Tibial artery (tissue), 4 donors: ENCODE measurements at regions not wholly inside any gene's neighbourhood (a gene's known extent, or its start where the extent isn't known, plus 50 kb on each side); places are given as distances from the start of the nearest gene placed in this dataset.

Experiments used
- DNase-seq, 2 donors: peaks; one replicate each; pipeline ENCODE4 v3.0.0-alpha.2; 2019
- H3K27ac ChIP-seq, 2 donors: fragments of 200-600 bp; sonication (generic) in 1 of 2; 1 replicate in 1 of 2; 2 replicates in 1 of 2; pipeline ENCODE4 v1.5.1; 2018 to 2019; ENCODE audit warnings: mild to moderate bottlenecking in 1 of 2
- H3K27me3 ChIP-seq, 2 donors: fragments of 200-600 bp; sonication (generic) in 1 of 2; one replicate each; pipeline versions ENCODE4 v1.5.1 to v1.6.0; 2016 to 2019
- H3K36me3 ChIP-seq, 3 donors: fragments of 200-600 bp; sonication (generic) in 2 of 3; one replicate each; pipeline ENCODE4 v1.5.1; 2016 to 2019; ENCODE audit warnings: mild to moderate bottlenecking in 2 of 3
- H3K4me1 ChIP-seq, 4 donors: fragments of 200-600 bp; sonication (generic) in 2 of 4; 1 replicate in 3 of 4; 2 replicates in 1 of 4; pipeline ENCODE4 v1.5.1; 2016 to 2019
- H3K4me3 ChIP-seq, 2 donors: fragments of 200-600 bp; sonication (generic) in 1 of 2; 1 replicate in 1 of 2; 2 replicates in 1 of 2; pipeline ENCODE4 v1.5.1; 2018 to 2019; ENCODE audit warnings: mild to moderate bottlenecking in 2 of 2
- H3K9me3 ChIP-seq, 3 donors: fragments of 200-600 bp; sonication (generic) in 1 of 3; one replicate each; pipeline ENCODE4 v1.5.1; 2016 to 2019
- intact Hi-C: fragments of 100-400 bp; cut with DNase I; formaldehyde crosslinking; loops from one replicate; pipeline ENCODE4 v1.15.0; 2023; ENCODE audit warnings: low total_unique reads
- TF ChIP-seq, protein P1 (sequence below), 2 experiments: fragments of 200-600 bp in 1 of 2; fragments of 450-650 bp in 1 of 2; IDR thresholded peaks; one replicate each; pipeline ENCODE4 v1.5.1; 2017 to 2019; ENCODE audit warnings: antibody characterized with exemption in 2 of 2, mild to moderate bottlenecking in 1 of 2, moderate library complexity in 1 of 2

DNA sequence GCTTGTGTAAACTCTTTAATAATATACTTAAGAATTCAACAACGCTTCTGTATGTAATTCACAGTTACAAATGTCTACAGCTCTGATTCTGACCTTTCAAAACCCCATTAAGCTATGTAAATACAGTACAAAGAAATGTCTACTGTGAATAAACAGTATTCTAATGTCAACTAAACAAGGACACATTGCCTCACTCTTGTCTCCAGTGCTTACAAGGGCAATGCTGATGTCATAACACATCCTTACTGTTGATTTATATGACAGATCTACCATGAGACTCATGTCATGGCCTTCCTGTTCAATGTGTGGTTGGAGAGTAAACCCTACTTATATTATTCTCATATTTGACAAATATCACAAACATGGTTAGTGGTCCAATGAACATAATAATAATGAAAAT is 256.1 kb upstream of the ADGRL3 start:
- Histone ChIP-seq H3K4me3 (no peak overlapping the region), H3K36me3 (no peaks in the 10 kb centered on the region), H3K4me1 (no peaks in the 10 kb centered on the region), H3K27ac (no peak overlapping the region), H3K27me3 (no peaks in the 10 kb centered on the region), H3K9me3 (peaks cover 0 to 5% (median 0%) of the 10 kb centered on the region in 3 donors)
- TF ChIP-seq, protein P1, sequence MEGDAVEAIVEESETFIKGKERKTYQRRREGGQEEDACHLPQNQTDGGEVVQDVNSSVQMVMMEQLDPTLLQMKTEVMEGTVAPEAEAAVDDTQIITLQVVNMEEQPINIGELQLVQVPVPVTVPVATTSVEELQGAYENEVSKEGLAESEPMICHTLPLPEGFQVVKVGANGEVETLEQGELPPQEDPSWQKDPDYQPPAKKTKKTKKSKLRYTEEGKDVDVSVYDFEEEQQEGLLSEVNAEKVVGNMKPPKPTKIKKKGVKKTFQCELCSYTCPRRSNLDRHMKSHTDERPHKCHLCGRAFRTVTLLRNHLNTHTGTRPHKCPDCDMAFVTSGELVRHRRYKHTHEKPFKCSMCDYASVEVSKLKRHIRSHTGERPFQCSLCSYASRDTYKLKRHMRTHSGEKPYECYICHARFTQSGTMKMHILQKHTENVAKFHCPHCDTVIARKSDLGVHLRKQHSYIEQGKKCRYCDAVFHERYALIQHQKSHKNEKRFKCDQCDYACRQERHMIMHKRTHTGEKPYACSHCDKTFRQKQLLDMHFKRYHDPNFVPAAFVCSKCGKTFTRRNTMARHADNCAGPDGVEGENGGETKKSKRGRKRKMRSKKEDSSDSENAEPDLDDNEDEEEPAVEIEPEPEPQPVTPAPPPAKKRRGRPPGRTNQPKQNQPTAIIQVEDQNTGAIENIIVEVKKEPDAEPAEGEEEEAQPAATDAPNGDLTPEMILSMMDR (IDR thresholded peaks at IDR 0.05): no peak
- no peak for DNase-seq
- intact Hi-C loops: no loop called here

DNA sequence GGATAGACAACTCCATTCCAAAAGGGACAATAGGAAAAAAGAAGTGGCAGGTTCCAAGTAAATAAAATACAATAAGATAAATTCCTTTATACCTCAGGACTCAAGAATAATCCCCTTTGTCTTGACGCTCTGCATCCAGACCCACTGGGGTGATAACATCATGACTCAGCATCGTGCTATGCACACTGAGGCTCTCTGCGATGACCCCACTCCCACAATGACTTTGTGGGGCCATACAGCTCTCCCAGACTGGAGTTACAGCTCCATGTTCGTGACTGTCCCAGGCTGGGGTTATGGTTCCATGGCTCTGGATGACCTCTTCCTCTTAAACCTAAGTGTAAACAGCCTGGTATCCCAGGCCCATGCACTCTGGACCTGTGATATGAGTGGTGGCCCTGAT is 254.5 kb upstream of the ADGRL3 start:
- H3K4me1 ChIP-seq: no peaks in the 10 kb centered on the region

DNA sequence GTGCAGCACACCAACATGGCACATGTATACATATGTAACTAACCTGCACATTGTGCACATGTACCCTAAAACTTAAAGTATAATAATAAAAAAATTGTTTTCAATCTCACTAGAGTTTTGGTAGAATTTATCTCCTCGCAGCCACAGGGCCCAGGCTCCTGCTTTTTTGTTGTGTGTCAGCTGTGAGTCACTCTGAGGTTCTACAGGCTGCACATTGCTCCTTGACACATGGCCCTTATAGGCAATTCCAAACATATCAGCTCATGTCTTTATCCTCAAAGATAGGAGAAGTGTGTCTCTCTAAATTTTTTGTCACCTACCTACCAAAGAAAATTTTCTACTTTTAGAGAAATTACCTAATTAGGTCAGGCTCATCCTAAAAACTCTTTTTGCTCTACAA is 252.1 kb upstream of the ADGRL3 start:
- Histone ChIP-seq H3K4me3 (no peak overlapping the region), H3K27ac (no peak overlapping the region), H3K36me3 (no peaks in the 10 kb centered on the region), H3K4me1 (no peaks in the 10 kb centered on the region), H3K27me3 (no peaks in the 10 kb centered on the region), H3K9me3 (peaks cover 0 to 5% (median 0%) of the 10 kb centered on the region in 3 donors)
- no peak for DNase-seq
- TF ChIP-seq, protein P1 (IDR thresholded peaks at IDR 0.05): no peak
- intact Hi-C loops: no loop called here

More for the DNA sequence above, 254.5 kb upstream of the ADGRL3 start:
- Histone ChIP-seq H3K36me3 (no peaks in the 10 kb centered on the region), H3K4me3 (no peak overlapping the region), H3K27me3 (no peaks in the 10 kb centered on the region), H3K9me3 (peaks cover 0 to 5% (median 0%) of the 10 kb centered on the region in 3 donors), H3K27ac (no peak overlapping the region)
- DNase-seq: no peak
- TF ChIP-seq, protein P1 (IDR thresholded peaks at IDR 0.05): no peak
- intact Hi-C loops: no loop called here

DNA sequence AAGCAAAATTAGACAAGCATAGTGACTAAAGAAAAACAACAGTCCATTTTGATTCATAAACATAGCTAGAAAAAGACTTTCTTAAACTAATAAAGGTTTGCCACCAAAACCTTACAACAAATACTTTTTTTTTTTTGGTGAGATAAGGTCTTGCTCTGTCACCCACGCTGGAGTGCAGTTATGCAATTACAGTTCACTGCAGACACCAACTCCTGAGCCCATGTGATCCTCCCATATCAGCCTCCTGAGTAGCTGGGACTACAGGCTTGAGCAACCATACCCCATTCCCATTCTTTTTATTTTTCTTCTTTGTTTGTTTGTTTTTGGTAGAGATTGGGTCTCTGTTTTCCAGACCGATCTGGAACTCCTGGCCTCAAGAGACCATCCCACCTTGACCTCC is 247.2 kb upstream of the ADGRL3 start:
- Histone ChIP-seq H3K4me1 (no peaks in the 10 kb centered on the region), H3K27ac (no peak overlapping the region), H3K36me3 (no peaks in the 10 kb centered on the region), H3K9me3 (no peaks in the 10 kb centered on the region), H3K4me3 (no peak overlapping the region), H3K27me3 (no peaks in the 10 kb centered on the region)
- no peak for DNase-seq
- intact Hi-C loops: no loop called here
- TF ChIP-seq, protein P1 (IDR thresholded peaks at IDR 0.05): no peak

DNA sequence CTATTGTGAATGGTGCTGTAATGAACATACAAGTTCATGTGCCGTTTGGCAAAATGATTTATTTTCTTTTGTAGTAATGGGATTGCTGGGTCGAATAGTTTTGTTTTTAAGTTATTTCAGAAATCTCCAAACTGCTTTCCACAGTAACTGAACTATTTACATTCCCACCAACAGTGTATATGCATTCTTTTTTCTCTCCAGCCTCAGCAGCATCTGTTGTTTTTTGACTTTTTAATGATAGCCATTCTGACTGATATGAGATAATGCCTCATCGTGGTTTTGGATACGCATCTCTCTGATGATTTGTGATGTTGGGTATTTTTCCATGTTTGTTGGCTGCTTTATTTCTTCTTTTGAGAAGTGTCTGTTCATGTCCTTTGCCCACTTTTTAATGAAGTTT is 246.3 kb upstream of the ADGRL3 start:
- TF ChIP-seq, protein P1 (IDR thresholded peaks at IDR 0.05): no peak
- no peaks in the 10 kb centered on the region for H3K4me1 ChIP-seq
- intact Hi-C loops: no loop called here
- H3K36me3 ChIP-seq: no peaks in the 10 kb centered on the region
- H3K27me3 ChIP-seq: no peaks in the 10 kb centered on the region
- H3K27ac ChIP-seq: no peak overlapping the region
- H3K9me3 ChIP-seq: no peaks in the 10 kb centered on the region
- no peak for DNase-seq
- H3K4me3 ChIP-seq: no peak overlapping the region

DNA sequence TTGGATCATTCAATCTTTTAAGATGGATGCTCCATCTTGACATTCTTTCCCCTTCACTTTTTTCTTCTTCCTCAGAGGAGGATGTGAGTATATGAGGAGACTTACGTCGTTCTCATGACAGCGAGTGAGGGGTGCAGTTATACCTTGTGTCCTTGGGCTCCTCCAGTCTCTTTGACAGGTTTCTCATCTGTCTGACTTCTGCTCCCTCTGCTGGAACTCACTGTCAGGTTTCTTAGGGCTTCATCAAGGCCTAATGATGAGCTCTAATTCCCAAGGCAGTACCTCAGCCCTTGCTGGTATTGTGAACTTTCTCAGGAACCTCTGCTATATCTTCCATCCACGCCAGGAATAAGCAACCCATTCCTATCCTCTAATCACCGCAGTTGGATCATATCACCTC is 237.8 kb upstream of the ADGRL3 start:
- Histone ChIP-seq H3K36me3 (no peaks in the 10 kb centered on the region), H3K4me3 (no peak overlapping the region), H3K27ac (no peak overlapping the region), H3K27me3 (no peaks in the 10 kb centered on the region), H3K9me3 (no peaks in the 10 kb centered on the region), H3K4me1 (no peaks in the 10 kb centered on the region)
- TF ChIP-seq, protein P1 (IDR thresholded peaks at IDR 0.05): no peak
- intact Hi-C loops: no loop called here
- DNase-seq: no peak
